DOHH2 (cell line): ENCODE measurements at regions not wholly inside any gene's neighbourhood (a gene's known extent, or its start where the extent isn't known, plus 50 kb on each side); places are given as distances from the start of the nearest gene placed in this dataset.

Source experiments
- H3F3A ChIP-seq: fragments of 200-600 bp; sonication (generic), shearing (Covaris generic); 2 replicates; pipeline ENCODE4 v1.6.0; 2016; ENCODE audit warnings: antibody characterized with exemption, mild to moderate bottlenecking; ENCODE audit not compliant: control insufficient read depth, insufficient read depth
- H3K27ac ChIP-seq: fragments of 200-600 bp; sonication (generic); 2 replicates; pipeline ENCODE4 v1.5.1; 2014; ENCODE audit warnings: low read depth, mild to moderate bottlenecking, low read length, moderate library complexity
- H3K27me3 ChIP-seq: fragments of 200-600 bp; sonication (generic); 2 replicates; pipeline ENCODE4 v1.6.1; 2014; ENCODE audit warnings: mild to moderate bottlenecking, low read length, mixed read lengths; ENCODE audit not compliant: control insufficient read depth
- H3K36me3 ChIP-seq: fragments of 200-600 bp; sonication (generic); 2 replicates; pipeline ENCODE4 v1.6.1; 2014; ENCODE audit warnings: mild to moderate bottlenecking, low read length, moderate library complexity, mixed read lengths; ENCODE audit not compliant: control insufficient read depth
- H3K4me1 ChIP-seq: fragments of 200-600 bp; sonication (generic); 2 replicates; pipeline ENCODE4 v1.6.1; 2014; ENCODE audit warnings: mild to moderate bottlenecking, low read length, mixed read lengths; ENCODE audit not compliant: control insufficient read depth
- H3K4me2 ChIP-seq: fragments of 200-600 bp; sonication (generic); 2 replicates; pipeline ENCODE4 v1.6.0; 2014; ENCODE audit warnings: mild to moderate bottlenecking, low read length, moderate library complexity
- H3K4me3 ChIP-seq: fragments of 200-600 bp; sonication (generic); 2 replicates; pipeline ENCODE4 v1.5.1; 2014; ENCODE audit warnings: mild to moderate bottlenecking, low read length, mixed read lengths
- H3K79me2 ChIP-seq: fragments of 200-600 bp; sonication (generic); 2 replicates; pipeline ENCODE4 v1.6.1; 2014; ENCODE audit warnings: mild to moderate bottlenecking, low read length, mixed read lengths; ENCODE audit not compliant: control insufficient read depth
- H3K9me2 ChIP-seq: fragments of 200-600 bp; sonication (generic); replicated peaks from 2 replicates; pipeline ENCODE4 v1.6.1; 2014; ENCODE audit warnings: mild to moderate bottlenecking, low read length, mixed read lengths; ENCODE audit not compliant: control insufficient read depth
- H3K9me3 ChIP-seq: fragments of 200-600 bp; sonication (generic); 2 replicates; pipeline ENCODE4 v1.6.1; 2014; ENCODE audit warnings: antibody characterized with exemption, low read length, mixed read lengths; ENCODE audit not compliant: control insufficient read depth, insufficient read depth
- H4K20me1 ChIP-seq: fragments of 200-600 bp; sonication (generic); 2 replicates; pipeline ENCODE4 v1.6.0; 2014; ENCODE audit warnings: low read depth, mild to moderate bottlenecking, antibody characterized with exemption, low read length, moderate library complexity; ENCODE audit not compliant: control insufficient read depth, insufficient read depth
- CTCF ChIP-seq: fragments of 200-600 bp; sonication (generic); IDR thresholded peaks from one replicate; pipeline ENCODE4 v1.5.1; 2014; ENCODE audit warnings: antibody characterized with exemption, mild to moderate bottlenecking, low read depth, low read length; ENCODE audit not compliant: poor library complexity, severe bottlenecking
- EZH2phosphoT487 ChIP-seq: fragments of 200-600 bp; sonication (generic); IDR thresholded peaks from 2 replicates; pipeline ENCODE4 v1.6.1; 2017; ENCODE audit warnings: borderline replicate concordance, mild to moderate bottlenecking, antibody characterized with exemption, low read length, moderate library complexity, mixed read lengths

- no peak for TF ChIP-seq CTCF
- TF ChIP-seq EZH2phosphoT487 = no peak
- Histone ChIP-seq H3K4me2 (no peak overlapping the region), H3K79me2 (no peaks in the 10 kb centered on the region), H3F3A (no peaks in the 10 kb centered on the region), H3K4me3 (no peak overlapping the region), H3K9me3 (no peaks in the 10 kb centered on the region), H4K20me1 (no peaks in the 10 kb centered on the region), H3K9me2 (no peaks in the 10 kb centered on the region), H3K36me3 (no peaks in the 10 kb centered on the region), H3K27ac (no peak overlapping the region), H3K4me1 (no peaks in the 10 kb centered on the region), H3K27me3 (no peaks in the 10 kb centered on the region)
These were observed 255.1 kb upstream of the JAG1 start for GRCh38 chr20:10928841-10929421.

GRCh38 chr20:10935658-10936402 is 262.0 kb upstream of the JAG1 start:
- H3K4me2 ChIP-seq = no peak overlapping the region
- no peaks in the 10 kb centered on the region for H3K79me2 ChIP-seq
- no peaks in the 10 kb centered on the region for H3K9me3 ChIP-seq
- H3K4me1 ChIP-seq = no peaks in the 10 kb centered on the region
- H3K9me2 ChIP-seq = no peaks in the 10 kb centered on the region
- TF ChIP-seq EZH2phosphoT487 (no peak), CTCF (no peak)
- H3F3A ChIP-seq = no peaks in the 10 kb centered on the region
- H3K36me3 ChIP-seq = no peaks in the 10 kb centered on the region
- no peaks in the 10 kb centered on the region for H4K20me1 ChIP-seq
- H3K27me3 ChIP-seq = no peaks in the 10 kb centered on the region
- no peak overlapping the region for H3K4me3 ChIP-seq
- no peak overlapping the region for H3K27ac ChIP-seq

- TF ChIP-seq EZH2phosphoT487 (no peak), CTCF (no peak)
- Histone ChIP-seq H3K27ac (no peak overlapping the region), H3K36me3 (no peaks in the 10 kb centered on the region)
These were observed 263.0 kb upstream of the JAG1 start for GRCh38 chr20:10936786-10937185.

More at GRCh38 chr20:10936786-10937185, 263.0 kb upstream of the JAG1 start:
- Histone ChIP-seq H3K79me2 (no peaks in the 10 kb centered on the region), H3K4me1 (no peaks in the 10 kb centered on the region), H3K4me3 (no peak overlapping the region), H3K9me3 (no peaks in the 10 kb centered on the region), H3K4me2 (no peak overlapping the region), H3K9me2 (no peaks in the 10 kb centered on the region), H3F3A (no peaks in the 10 kb centered on the region), H4K20me1 (no peaks in the 10 kb centered on the region), H3K27me3 (no peaks in the 10 kb centered on the region)
